RWPE1 (cell line): ENCODE measurements at regions not wholly inside any gene's neighbourhood (a gene's known extent, or its start where the extent isn't known, plus 50 kb on each side); places are given as distances from the start of the nearest gene placed in this dataset.

Experiments
- CTCF ChIA-PET: fragments of 350-600 bp; sonication (Branson Sonifier 250); formaldehyde crosslinking; extraction: SDS; loops from one replicate; lab custom pipeline; 2021; lab: Yijun Ruan, JAX
- POLR2A ChIA-PET: fragments of 400-600 bp; formaldehyde crosslinking; extraction: SDS; loops from one replicate; lab custom pipeline; 2020; ENCODE audit warnings: antibody characterized with exemption; ENCODE audit not compliant: low non-redundant PET; lab: Yijun Ruan, JAX
- DNase-seq: peaks from one replicate; pipeline ENCODE4 v3.0.0; 2012; ENCODE audit warnings: low spot score
- H3K27ac ChIP-seq: fragments of 450-650 bp; 2 replicates; pipeline ENCODE4 v1.5.1; 2017
- TF ChIP-seq, protein P1 (sequence below): fragments of 450-650 bp; conservative IDR thresholded peaks from 2 replicates; pipeline ENCODE4 v1.5.1; 2017; ENCODE audit warnings: low read depth, mild to moderate bottlenecking

- ChIA-PET POLR2A (no interaction called here), CTCF (no interaction called here)
- TF ChIP-seq, protein P1, sequence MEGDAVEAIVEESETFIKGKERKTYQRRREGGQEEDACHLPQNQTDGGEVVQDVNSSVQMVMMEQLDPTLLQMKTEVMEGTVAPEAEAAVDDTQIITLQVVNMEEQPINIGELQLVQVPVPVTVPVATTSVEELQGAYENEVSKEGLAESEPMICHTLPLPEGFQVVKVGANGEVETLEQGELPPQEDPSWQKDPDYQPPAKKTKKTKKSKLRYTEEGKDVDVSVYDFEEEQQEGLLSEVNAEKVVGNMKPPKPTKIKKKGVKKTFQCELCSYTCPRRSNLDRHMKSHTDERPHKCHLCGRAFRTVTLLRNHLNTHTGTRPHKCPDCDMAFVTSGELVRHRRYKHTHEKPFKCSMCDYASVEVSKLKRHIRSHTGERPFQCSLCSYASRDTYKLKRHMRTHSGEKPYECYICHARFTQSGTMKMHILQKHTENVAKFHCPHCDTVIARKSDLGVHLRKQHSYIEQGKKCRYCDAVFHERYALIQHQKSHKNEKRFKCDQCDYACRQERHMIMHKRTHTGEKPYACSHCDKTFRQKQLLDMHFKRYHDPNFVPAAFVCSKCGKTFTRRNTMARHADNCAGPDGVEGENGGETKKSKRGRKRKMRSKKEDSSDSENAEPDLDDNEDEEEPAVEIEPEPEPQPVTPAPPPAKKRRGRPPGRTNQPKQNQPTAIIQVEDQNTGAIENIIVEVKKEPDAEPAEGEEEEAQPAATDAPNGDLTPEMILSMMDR: no peak
- no peak overlapping the region for H3K27ac ChIP-seq
- DNase-seq: no peak
These were observed 169.6 kb upstream of the RGPD4 start for GRCh38 chr2:107657049-107657448.

DNA sequence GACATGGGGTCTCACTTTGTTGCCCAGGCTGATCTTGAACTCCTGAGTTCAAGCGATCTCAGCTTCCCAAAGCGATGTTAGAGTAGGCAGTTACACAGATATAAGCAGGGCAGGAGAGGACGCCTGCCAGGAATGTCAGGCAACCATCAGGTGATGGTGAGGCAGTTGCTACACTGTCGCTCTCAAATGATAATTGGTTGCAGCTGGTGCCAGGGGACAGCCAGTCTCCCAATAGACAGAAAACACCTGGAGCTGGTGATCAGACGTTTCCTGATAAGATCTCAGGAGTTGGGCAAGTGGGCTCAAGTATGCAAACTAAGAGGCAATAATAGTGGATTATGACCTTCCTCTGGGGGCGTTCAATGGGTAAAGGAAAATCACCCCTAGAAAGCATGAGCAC, 163.1 kb upstream of the RGPD4 start:
- POLR2A ChIA-PET: no interaction called here
- TF ChIP-seq, protein P1: no peak
- no peak overlapping the region for H3K27ac ChIP-seq
- CTCF ChIA-PET: interaction anchor here (1.2 kb wide), 1 partner anchor 14 kb away, joined by 5 read pairs; no protein-coding TSS in a partner anchor
- no peak for DNase-seq

DNA sequence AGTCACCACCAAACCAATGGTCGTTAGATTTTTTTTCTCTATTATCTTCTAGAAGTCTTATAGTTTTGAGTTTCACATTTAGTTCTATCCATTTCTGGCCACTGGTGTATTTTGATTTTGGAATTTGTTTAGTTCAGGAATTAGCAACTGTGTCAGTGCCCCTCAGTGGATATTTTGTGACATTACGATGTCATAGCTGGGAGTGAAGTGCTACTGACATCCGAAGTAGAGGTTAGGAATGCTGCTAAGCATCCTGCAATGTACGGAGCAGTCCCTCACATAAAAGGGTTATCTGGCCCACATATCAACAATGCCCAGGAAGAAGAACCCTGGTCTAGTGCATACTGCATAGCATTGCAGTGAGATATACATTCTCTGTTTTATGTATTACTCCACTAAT, 157.4 kb upstream of the RGPD4 start:
- no peak overlapping the region for H3K27ac ChIP-seq
- POLR2A ChIA-PET: no interaction called here
- TF ChIP-seq, protein P1: 0 out of 2 replicates have a peak, but pooled peaks have one; percentile 10
- DNase-seq: peak; percentile 9
- CTCF ChIA-PET: interaction anchor here (0.6 to 0.8 kb wide), 2 partner anchors 22 to 95 kb away, joined by 4 to 6 read pairs; no protein-coding TSS in a partner anchor

DNA sequence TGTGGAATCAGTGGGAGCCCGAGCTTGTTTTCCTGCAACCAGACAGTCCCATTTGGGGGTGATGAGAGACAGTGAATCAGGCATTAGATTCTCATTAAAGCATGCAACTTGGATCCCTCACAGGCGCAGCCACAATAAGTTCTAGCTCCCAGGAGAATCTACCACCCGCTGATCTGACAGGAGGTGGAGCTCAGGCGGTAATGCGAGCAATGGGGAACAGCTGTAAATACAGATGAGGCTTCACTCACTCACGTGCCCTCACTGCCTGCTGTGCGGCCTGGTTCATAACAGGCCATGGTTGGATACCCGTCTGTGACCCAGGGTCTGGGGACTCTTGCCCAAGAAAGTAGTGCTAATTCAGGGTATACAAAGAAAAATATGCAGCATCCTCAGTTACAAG, 144.8 kb upstream of the RGPD4 start:
- POLR2A ChIA-PET: no interaction called here
- TF ChIP-seq, protein P1: no peak
- CTCF ChIA-PET: no interaction called here
- no peak for DNase-seq
- H3K27ac ChIP-seq: no peak overlapping the region

DNA sequence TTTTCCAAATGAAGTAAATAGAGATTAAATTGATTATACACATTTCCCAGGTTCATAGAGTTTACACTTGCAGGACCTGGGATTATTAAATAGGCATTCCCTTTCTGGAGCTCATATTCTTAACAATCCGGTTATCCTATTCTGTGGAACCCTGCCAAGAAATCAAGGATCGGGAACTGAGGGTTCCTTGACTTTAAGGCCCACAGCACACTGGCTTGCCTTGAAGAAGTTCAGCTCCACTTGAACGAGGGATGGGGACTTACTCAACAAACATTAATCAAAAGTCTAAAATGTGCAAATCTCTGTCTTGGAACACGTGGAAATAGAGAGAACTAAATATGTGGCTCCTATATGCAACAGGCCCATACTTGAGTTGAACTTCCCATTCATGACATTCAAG, 142.3 kb upstream of the RGPD4 start:
- ChIA-PET CTCF (no interaction called here), POLR2A (no interaction called here)
- TF ChIP-seq, protein P1: no peak
- DNase-seq: no peak
- no peak overlapping the region for H3K27ac ChIP-seq

- TF ChIP-seq, protein P1: no peak
- ChIA-PET CTCF (no interaction called here), POLR2A (no interaction called here)
- H3K27ac ChIP-seq: no peak overlapping the region
- DNase-seq: no peak
These were observed 141.2 kb upstream of the RGPD4 start for GRCh38 chr2:107685421-107685986.
